ENCODE measurements at regions not wholly inside any gene's neighbourhood (a gene's known extent, or its start where the extent isn't known, plus 50 kb on each side); places are given as distances from the start of the nearest gene placed in this dataset.

DNA sequence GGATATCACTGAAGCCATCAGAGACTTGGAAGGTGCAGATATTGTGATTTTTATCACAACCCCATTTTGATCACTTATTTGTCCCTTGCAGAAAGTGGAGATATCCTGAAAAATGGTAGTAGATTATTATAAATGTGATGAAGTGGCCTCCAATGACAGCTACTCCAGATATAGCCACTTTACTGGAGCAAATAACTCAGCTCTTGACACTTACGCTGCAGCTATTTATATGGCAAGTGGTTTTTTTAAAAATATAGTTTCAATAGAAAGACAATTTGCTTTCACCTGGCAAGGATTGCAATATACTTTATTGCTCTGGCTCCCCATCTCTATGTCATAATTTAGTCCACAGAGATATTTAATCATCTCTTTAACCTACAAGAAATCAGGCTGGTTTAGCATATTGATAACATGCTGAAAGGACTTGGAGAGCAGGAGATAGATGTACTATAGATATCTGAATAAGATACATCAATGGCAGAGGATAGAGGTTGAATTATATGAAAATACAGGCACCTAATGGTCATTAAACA is 182.8 kb upstream of the SKOR2 start:
- H2AFZ ChIP-seq (ENCODE audit: low read depth): no peak overlapping the region
- no peaks in the 10 kb centered on the region for H3K9me2 ChIP-seq
- no peak overlapping the region for H3K4me2 ChIP-seq
- no peak overlapping the region for H3K27ac ChIP-seq (ENCODE audit: low read depth in 2 of 2, low read length in 1 of 2)
- H3K36me3 ChIP-seq (replicated peaks in 1 of 2; ENCODE audit: control insufficient read depth in 1 of 2, insufficient read depth in 2 of 2, low read length in 1 of 2): no peaks in the 10 kb centered on the region
- DNase-seq: no peak
- H3K4me3 ChIP-seq (ENCODE audit: low read depth in 2 of 2, low read length in 1 of 2): no peak overlapping the region
- H3K4me1 ChIP-seq (ENCODE audit: control insufficient read depth in 1 of 2, insufficient read depth in 2 of 2, low read depth in 1 of 2, low read length in 1 of 2): no peaks in the 10 kb centered on the region
- TF ChIP-seq, protein P1, sequence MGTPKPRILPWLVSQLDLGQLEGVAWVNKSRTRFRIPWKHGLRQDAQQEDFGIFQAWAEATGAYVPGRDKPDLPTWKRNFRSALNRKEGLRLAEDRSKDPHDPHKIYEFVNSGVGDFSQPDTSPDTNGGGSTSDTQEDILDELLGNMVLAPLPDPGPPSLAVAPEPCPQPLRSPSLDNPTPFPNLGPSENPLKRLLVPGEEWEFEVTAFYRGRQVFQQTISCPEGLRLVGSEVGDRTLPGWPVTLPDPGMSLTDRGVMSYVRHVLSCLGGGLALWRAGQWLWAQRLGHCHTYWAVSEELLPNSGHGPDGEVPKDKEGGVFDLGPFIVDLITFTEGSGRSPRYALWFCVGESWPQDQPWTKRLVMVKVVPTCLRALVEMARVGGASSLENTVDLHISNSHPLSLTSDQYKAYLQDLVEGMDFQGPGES (IDR thresholded peaks at IDR 0.05; ENCODE audit: low read depth, low read length): no peak
- TF ChIP-seq YY1 (IDR thresholded peaks at IDR 0.05; ENCODE audit: low read depth): no peak
- TF ChIP-seq, protein P2, sequence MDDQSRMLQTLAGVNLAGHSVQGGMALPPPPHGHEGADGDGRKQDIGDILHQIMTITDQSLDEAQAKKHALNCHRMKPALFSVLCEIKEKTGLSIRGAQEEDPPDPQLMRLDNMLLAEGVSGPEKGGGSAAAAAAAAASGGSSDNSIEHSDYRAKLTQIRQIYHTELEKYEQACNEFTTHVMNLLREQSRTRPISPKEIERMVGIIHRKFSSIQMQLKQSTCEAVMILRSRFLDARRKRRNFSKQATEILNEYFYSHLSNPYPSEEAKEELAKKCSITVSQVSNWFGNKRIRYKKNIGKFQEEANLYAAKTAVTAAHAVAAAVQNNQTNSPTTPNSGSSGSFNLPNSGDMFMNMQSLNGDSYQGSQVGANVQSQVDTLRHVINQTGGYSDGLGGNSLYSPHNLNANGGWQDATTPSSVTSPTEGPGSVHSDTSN (IDR thresholded peaks at IDR 0.05): no peak
- no peak for TF ChIP-seq CHD2 (IDR thresholded peaks at IDR 0.05; ENCODE audit: low read length, partially characterized antibody)
- TF ChIP-seq TEAD4 (IDR thresholded peaks at IDR 0.05; ENCODE audit: borderline replicate concordance, insufficient read depth): no peak
- H3F3A ChIP-seq (replicated peaks; ENCODE audit: insufficient read depth): no peaks in the 10 kb centered on the region
- POLR2A ChIA-PET: no interaction called here
- no peaks in the 10 kb centered on the region for H4K20me1 ChIP-seq (ENCODE audit: insufficient read depth)
- H3K27me3 ChIP-seq (ENCODE audit: insufficient read depth): no peaks in the 10 kb centered on the region
- H3K9me3 ChIP-seq: no peaks in the 10 kb centered on the region
- WGBS (ENCODE audit: low lambda C conversion rate): 17% methylated on average over 1 of the region's 1 CpG
- no peak overlapping the region for H3K9ac ChIP-seq
- no peaks in the 10 kb centered on the region for H3K79me2 ChIP-seq (ENCODE audit: insufficient read depth)
- CTCF ChIA-PET: interaction anchor here (0.6 to 0.7 kb wide), 2 partner anchors 130 to 1186 kb away, joined by 3 read pairs; no protein-coding TSS in a partner anchor

DNA sequence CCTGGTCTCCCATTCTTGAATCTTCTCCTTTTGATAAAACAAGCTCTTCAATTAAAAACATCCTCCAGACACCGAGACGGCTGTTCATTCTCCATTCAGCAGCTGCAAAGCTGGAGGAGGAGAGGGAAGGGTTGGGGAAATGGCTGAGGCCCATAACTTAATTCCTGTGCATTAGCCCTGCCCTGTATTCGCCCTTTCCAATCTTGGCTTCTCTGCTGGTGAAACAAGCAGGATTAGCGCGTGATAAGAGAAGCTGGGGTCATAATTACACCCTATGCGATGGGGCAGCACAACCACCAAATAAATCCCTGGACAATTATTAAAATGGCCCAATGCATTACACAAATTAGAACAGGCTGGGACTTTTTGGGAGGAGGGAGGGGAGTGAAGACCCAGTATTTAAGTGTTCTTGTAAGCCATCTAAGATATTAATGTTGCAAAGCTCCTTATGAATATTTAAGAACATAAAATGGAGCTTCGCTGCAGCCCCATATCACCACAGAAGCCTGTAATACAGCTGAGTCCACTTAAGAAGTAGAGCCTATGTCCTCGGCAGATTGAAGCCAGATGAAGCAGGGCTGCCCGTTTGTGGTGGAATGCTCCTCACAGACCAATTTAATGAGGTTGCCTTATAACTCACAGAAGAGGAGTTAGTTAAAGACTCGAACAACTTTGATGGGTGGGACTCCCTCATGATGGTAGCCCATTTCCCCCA is 176.6 kb upstream of the SKOR2 start:
- Histone ChIP-seq H3K9me3 (no peaks in the 10 kb centered on the region), H3K9me2 (no peaks in the 10 kb centered on the region), H3K36me3 (replicated peaks in 1 of 2; ENCODE audit: control insufficient read depth in 1 of 2, insufficient read depth in 2 of 2, low read length in 1 of 2) (no peaks in the 10 kb centered on the region), H3K4me3 (ENCODE audit: low read depth in 2 of 2, low read length in 1 of 2) (no peak overlapping the region), H3K79me2 (ENCODE audit: insufficient read depth) (no peaks in the 10 kb centered on the region), H3K27me3 (ENCODE audit: insufficient read depth) (no peaks in the 10 kb centered on the region), H3K9ac (no peak overlapping the region), H3K4me1 (ENCODE audit: control insufficient read depth in 1 of 2, insufficient read depth in 2 of 2, low read depth in 1 of 2, low read length in 1 of 2) (no peaks in the 10 kb centered on the region), H2AFZ (ENCODE audit: low read depth) (no peak overlapping the region), H4K20me1 (ENCODE audit: insufficient read depth) (no peaks in the 10 kb centered on the region), H3F3A (replicated peaks; ENCODE audit: insufficient read depth) (no peaks in the 10 kb centered on the region), H3K27ac (ENCODE audit: low read depth in 2 of 2, low read length in 1 of 2) (no peak overlapping the region), H3K4me2 (no peak overlapping the region)
- POLR2A ChIA-PET: no interaction called here
- CTCF ChIA-PET: interaction anchor here (0.9 kb wide), 1 partner anchor 328 kb away, joined by 3 read pairs; no protein-coding TSS in a partner anchor
- 32% methylated on average over 10 of the region's 10 CpGs for WGBS (ENCODE audit: low lambda C conversion rate)
- no peak for TF ChIP-seq POLR2AphosphoS5 (IDR thresholded peaks at IDR 0.05; ENCODE audit: low read depth, low read length)
- DNase-seq: no peak

DNA sequence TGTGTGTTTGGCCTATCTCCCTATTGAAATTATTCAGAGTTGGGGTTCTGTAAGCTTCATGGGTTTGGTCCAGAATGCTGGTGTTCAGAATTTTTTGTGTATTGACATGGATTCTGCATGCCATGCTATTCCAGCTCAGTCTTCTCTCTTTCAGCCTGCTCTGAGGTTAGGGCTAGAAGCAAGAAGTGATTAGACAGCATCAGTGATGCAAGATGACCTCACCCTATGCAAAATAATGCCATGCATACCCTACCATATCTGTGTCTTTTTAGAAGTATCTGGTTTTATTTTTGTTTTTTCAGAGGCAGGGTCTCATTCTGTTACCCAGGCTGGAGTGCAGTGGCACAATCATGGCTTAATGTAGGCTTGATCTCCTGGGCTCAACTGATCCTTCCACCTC is 175.6 kb upstream of the SKOR2 start:
- H3K27ac ChIP-seq (ENCODE audit: low read depth in 2 of 2, low read length in 1 of 2): no peak overlapping the region
- no peak overlapping the region for H2AFZ ChIP-seq (ENCODE audit: low read depth)
- CTCF ChIA-PET: interaction anchor here (1.2 kb wide), 1 partner anchor 47 kb away, joined by 3 read pairs; no protein-coding TSS in a partner anchor
- TF ChIP-seq YY1 (IDR thresholded peaks at IDR 0.05; ENCODE audit: low read depth) (no peak), TAF1 (IDR thresholded peaks at IDR 0.05; ENCODE audit: borderline replicate concordance, low read depth, low read length) (no peak), GATA2 (CRISPR knock-in tag; IDR thresholded peaks at IDR 0.05) (no peak), GABPA (IDR thresholded peaks at IDR 0.05; ENCODE audit: low read depth) (no peak), CHD2 (IDR thresholded peaks at IDR 0.05; ENCODE audit: low read length, partially characterized antibody) (no peak), FOXM1 (IDR thresholded peaks at IDR 0.05; ENCODE audit: low read depth) (no peak), RAD21 (IDR thresholded peaks at IDR 0.05; ENCODE audit: low read length) (no peak), POLR2AphosphoS5 (IDR thresholded peaks at IDR 0.05; ENCODE audit: low read depth, low read length) (no peak), RCOR1 (IDR thresholded peaks at IDR 0.05; ENCODE audit: low read length) (no peak), NFIC (IDR thresholded peaks at IDR 0.05; ENCODE audit: borderline replicate concordance) (no peak), RFX5 (IDR thresholded peaks at IDR 0.05; ENCODE audit: low read length) (no peak), ELF1 (IDR thresholded peaks at IDR 0.05) (no peak), MEF2A (IDR thresholded peaks at IDR 0.05; ENCODE audit: borderline replicate concordance, low read depth) (no peak), MXI1 (IDR thresholded peaks at IDR 0.05; ENCODE audit: low read depth, low read length) (no peak)
- TF ChIP-seq, protein P3, sequence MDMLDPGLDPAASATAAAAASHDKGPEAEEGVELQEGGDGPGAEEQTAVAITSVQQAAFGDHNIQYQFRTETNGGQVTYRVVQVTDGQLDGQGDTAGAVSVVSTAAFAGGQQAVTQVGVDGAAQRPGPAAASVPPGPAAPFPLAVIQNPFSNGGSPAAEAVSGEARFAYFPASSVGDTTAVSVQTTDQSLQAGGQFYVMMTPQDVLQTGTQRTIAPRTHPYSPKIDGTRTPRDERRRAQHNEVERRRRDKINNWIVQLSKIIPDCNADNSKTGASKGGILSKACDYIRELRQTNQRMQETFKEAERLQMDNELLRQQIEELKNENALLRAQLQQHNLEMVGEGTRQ (IDR thresholded peaks at IDR 0.05; ENCODE audit: borderline replicate concordance, low read depth, low read length): no peak
- TF ChIP-seq, protein P4, sequence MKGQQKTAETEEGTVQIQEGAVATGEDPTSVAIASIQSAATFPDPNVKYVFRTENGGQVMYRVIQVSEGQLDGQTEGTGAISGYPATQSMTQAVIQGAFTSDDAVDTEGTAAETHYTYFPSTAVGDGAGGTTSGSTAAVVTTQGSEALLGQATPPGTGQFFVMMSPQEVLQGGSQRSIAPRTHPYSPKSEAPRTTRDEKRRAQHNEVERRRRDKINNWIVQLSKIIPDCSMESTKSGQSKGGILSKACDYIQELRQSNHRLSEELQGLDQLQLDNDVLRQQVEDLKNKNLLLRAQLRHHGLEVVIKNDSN (IDR thresholded peaks at IDR 0.05; ENCODE audit: borderline replicate concordance, low read depth): no peak

More for the DNA sequence above, 175.6 kb upstream of the SKOR2 start:
- H3K79me2 ChIP-seq (ENCODE audit: insufficient read depth): no peaks in the 10 kb centered on the region
- H3K4me1 ChIP-seq (ENCODE audit: control insufficient read depth in 1 of 2, insufficient read depth in 2 of 2, low read depth in 1 of 2, low read length in 1 of 2): no peaks in the 10 kb centered on the region
- no peak overlapping the region for H3K9ac ChIP-seq
- POLR2A ChIA-PET: no interaction called here
- no peak overlapping the region for H3K4me3 ChIP-seq (ENCODE audit: low read depth in 2 of 2, low read length in 1 of 2)
- no peaks in the 10 kb centered on the region for H3K27me3 ChIP-seq (ENCODE audit: insufficient read depth)
- H4K20me1 ChIP-seq (ENCODE audit: insufficient read depth): no peaks in the 10 kb centered on the region
- H3K9me3 ChIP-seq: no peaks in the 10 kb centered on the region
- no peak overlapping the region for H3K4me2 ChIP-seq
- no peaks in the 10 kb centered on the region for H3K9me2 ChIP-seq
- no peak for DNase-seq
- no peaks in the 10 kb centered on the region for H3F3A ChIP-seq (replicated peaks; ENCODE audit: insufficient read depth)
- no peaks in the 10 kb centered on the region for H3K36me3 ChIP-seq (replicated peaks in 1 of 2; ENCODE audit: control insufficient read depth in 1 of 2, insufficient read depth in 2 of 2, low read length in 1 of 2)

Measured in SK-N-SH (cell line).